Liver (tissue), 3 donors: ENCODE measurements at regions not wholly inside any gene's neighbourhood (a gene's known extent, or its start where the extent isn't known, plus 50 kb on each side); places are given as distances from the start of the nearest gene placed in this dataset.

Experiments
- EGR1 ChIP-seq, 2 donors: IDR thresholded peaks; 2 replicates each; pipeline ENCODE4 v1.6.1; 2016 to 2018; ENCODE audit warnings: antibody characterized with exemption in 2 of 2, low read depth in 2 of 2
- FOXA1 ChIP-seq: IDR thresholded peaks from 2 replicates; pipeline ENCODE4 v1.6.1; 2016; ENCODE audit warnings: antibody characterized with exemption
- GABPA ChIP-seq, 2 donors: IDR thresholded peaks in 1 of 2; conservative IDR thresholded peaks in 1 of 2; 2 replicates each; pipeline ENCODE4 v1.6.1; 2016; ENCODE audit warnings: antibody characterized with exemption in 2 of 2, mild to moderate bottlenecking in 1 of 2, moderate library complexity in 1 of 2
- HNF4G ChIP-seq: IDR thresholded peaks from 2 replicates; pipeline ENCODE4 v1.6.1; 2016; ENCODE audit warnings: antibody characterized with exemption
- JUND ChIP-seq, 2 donors: IDR thresholded peaks; 2 replicates each; pipeline ENCODE4 v1.6.1; 2016; ENCODE audit warnings: antibody characterized with exemption in 2 of 2
- RAD21 ChIP-seq, 2 donors: IDR thresholded peaks; 2 replicates each; pipeline ENCODE4 v1.6.1; 2016; ENCODE audit warnings: antibody characterized with exemption in 2 of 2, mild to moderate bottlenecking in 2 of 2
- RXRA ChIP-seq, 2 donors: IDR thresholded peaks; 2 replicates each; pipeline ENCODE4 v1.6.1; 2017 to 2018; ENCODE audit warnings: antibody characterized with exemption in 2 of 2, mild to moderate bottlenecking in 1 of 2
- SP1 ChIP-seq: IDR thresholded peaks from 2 replicates; pipeline ENCODE4 v1.6.1; 2018; ENCODE audit warnings: antibody characterized with exemption, mild to moderate bottlenecking
- TAF1 ChIP-seq: conservative IDR thresholded peaks from 2 replicates; pipeline ENCODE4 v1.6.1; 2016; ENCODE audit warnings: antibody characterized with exemption, mild to moderate bottlenecking
- TF ChIP-seq, protein P1 (sequence below): fragments of 150-350 bp; IDR thresholded peaks from 2 replicates; pipeline ENCODE4 v1.5.1; 2017; ENCODE audit warnings: improper control_type of control experiment, low read depth, low read length; ENCODE audit not compliant: missing input control
- TF ChIP-seq, protein P2 (sequence below): IDR thresholded peaks from 2 replicates; pipeline ENCODE4 v1.6.1; 2016; ENCODE audit warnings: antibody characterized with exemption
- TF ChIP-seq, protein P3 (sequence below): IDR thresholded peaks from 2 replicates; pipeline ENCODE4 v1.6.1; 2016; ENCODE audit warnings: antibody characterized with exemption, mild to moderate bottlenecking
- TF ChIP-seq, protein P4 (sequence below): IDR thresholded peaks from 2 replicates; pipeline ENCODE4 v1.6.1; 2016; ENCODE audit warnings: antibody characterized with exemption
- TF ChIP-seq, protein P5 (sequence below): IDR thresholded peaks from 2 replicates; pipeline ENCODE4 v1.6.1; 2016; ENCODE audit warnings: antibody characterized with exemption
- donor health status: healthy.
- donor health status: healthy.

DNA sequence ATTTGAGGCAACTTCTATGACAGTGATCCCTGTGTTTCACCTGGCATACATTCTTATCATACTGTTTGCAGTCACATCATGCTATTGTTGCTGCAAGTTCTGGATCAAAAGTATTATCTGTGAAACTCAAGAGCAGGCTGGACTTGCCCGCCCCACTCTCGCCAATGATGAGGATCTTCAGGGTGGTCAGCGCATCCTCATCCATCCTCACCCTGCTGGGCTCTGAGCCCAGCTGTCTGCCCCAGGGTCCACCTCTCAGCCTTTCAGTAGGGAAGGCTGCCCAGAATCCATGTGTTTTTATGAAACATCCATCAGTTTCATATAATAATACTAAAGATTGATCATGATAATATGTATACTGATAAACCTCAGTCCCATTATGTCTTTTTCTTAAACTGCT, 55.4 kb upstream of the KIF5B start:
- TF ChIP-seq, protein P1, sequence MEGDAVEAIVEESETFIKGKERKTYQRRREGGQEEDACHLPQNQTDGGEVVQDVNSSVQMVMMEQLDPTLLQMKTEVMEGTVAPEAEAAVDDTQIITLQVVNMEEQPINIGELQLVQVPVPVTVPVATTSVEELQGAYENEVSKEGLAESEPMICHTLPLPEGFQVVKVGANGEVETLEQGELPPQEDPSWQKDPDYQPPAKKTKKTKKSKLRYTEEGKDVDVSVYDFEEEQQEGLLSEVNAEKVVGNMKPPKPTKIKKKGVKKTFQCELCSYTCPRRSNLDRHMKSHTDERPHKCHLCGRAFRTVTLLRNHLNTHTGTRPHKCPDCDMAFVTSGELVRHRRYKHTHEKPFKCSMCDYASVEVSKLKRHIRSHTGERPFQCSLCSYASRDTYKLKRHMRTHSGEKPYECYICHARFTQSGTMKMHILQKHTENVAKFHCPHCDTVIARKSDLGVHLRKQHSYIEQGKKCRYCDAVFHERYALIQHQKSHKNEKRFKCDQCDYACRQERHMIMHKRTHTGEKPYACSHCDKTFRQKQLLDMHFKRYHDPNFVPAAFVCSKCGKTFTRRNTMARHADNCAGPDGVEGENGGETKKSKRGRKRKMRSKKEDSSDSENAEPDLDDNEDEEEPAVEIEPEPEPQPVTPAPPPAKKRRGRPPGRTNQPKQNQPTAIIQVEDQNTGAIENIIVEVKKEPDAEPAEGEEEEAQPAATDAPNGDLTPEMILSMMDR = no peak
- TF ChIP-seq, protein P2, sequence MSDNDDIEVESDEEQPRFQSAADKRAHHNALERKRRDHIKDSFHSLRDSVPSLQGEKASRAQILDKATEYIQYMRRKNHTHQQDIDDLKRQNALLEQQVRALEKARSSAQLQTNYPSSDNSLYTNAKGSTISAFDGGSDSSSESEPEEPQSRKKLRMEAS = no peak
- TF ChIP-seq SP1 (no peak), EGR1 (IDR thresholded peaks at IDR 0.05; ENCODE audit: low read depth in 2 of 2) (no peak), TAF1 (no peak), FOXA1 (no peak), GABPA (IDR thresholded peaks at IDR 0.05 in 1 of 2, conservative IDR thresholded peaks at IDR 0.05 in 1 of 2) (no peak), RXRA (IDR thresholded peaks at IDR 0.05) (no peak), JUND (IDR thresholded peaks at IDR 0.05) (no peak), RAD21 (IDR thresholded peaks at IDR 0.05) (no peak), HNF4G (no peak)
- TF ChIP-seq, protein P3, sequence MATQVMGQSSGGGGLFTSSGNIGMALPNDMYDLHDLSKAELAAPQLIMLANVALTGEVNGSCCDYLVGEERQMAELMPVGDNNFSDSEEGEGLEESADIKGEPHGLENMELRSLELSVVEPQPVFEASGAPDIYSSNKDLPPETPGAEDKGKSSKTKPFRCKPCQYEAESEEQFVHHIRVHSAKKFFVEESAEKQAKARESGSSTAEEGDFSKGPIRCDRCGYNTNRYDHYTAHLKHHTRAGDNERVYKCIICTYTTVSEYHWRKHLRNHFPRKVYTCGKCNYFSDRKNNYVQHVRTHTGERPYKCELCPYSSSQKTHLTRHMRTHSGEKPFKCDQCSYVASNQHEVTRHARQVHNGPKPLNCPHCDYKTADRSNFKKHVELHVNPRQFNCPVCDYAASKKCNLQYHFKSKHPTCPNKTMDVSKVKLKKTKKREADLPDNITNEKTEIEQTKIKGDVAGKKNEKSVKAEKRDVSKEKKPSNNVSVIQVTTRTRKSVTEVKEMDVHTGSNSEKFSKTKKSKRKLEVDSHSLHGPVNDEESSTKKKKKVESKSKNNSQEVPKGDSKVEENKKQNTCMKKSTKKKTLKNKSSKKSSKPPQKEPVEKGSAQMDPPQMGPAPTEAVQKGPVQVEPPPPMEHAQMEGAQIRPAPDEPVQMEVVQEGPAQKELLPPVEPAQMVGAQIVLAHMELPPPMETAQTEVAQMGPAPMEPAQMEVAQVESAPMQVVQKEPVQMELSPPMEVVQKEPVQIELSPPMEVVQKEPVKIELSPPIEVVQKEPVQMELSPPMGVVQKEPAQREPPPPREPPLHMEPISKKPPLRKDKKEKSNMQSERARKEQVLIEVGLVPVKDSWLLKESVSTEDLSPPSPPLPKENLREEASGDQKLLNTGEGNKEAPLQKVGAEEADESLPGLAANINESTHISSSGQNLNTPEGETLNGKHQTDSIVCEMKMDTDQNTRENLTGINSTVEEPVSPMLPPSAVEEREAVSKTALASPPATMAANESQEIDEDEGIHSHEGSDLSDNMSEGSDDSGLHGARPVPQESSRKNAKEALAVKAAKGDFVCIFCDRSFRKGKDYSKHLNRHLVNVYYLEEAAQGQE = no peak
- TF ChIP-seq, protein P4, sequence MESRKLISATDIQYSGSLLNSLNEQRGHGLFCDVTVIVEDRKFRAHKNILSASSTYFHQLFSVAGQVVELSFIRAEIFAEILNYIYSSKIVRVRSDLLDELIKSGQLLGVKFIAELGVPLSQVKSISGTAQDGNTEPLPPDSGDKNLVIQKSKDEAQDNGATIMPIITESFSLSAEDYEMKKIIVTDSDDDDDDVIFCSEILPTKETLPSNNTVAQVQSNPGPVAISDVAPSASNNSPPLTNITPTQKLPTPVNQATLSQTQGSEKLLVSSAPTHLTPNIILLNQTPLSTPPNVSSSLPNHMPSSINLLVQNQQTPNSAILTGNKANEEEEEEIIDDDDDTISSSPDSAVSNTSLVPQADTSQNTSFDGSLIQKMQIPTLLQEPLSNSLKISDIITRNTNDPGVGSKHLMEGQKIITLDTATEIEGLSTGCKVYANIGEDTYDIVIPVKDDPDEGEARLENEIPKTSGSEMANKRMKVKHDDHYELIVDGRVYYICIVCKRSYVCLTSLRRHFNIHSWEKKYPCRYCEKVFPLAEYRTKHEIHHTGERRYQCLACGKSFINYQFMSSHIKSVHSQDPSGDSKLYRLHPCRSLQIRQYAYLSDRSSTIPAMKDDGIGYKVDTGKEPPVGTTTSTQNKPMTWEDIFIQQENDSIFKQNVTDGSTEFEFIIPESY = no peak
- TF ChIP-seq, protein P5, sequence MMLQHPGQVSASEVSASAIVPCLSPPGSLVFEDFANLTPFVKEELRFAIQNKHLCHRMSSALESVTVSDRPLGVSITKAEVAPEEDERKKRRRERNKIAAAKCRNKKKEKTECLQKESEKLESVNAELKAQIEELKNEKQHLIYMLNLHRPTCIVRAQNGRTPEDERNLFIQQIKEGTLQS = no peak
